GM21723 (cell line): ENCODE measurements at regions not wholly inside any gene's neighbourhood (a gene's known extent, or its start where the extent isn't known, plus 50 kb on each side); places are given as distances from the start of the nearest gene placed in this dataset.
"Not testable (repeated sequence)": the region's sequence is repeated elsewhere in the genome, so short reads cannot be mapped to it uniquely, and the experiment has no call there.

ENCODE experiments used
- ATAC-seq: cut with Tn5 transposase; IDR thresholded peaks from one replicate; pipeline ENCODE4 v1.9.1; 2021; ENCODE audit warnings: mild to moderate bottlenecking, moderate library complexity; ENCODE audit not compliant: unreplicated experiment

GRCh38 chr5:167355346-167355745 is 936.1 kb upstream of the WWC1 start:
- ATAC-seq, result no peak

GRCh38 chr5:167356374-167356773 is 935.1 kb upstream of the WWC1 start:
- no peak for ATAC-seq

- no peak for ATAC-seq
Measured at GRCh38 chr5:167358868-167359492, 932.5 kb upstream of the WWC1 start.

GRCh38 chr5:167361795-167362194 is 929.6 kb upstream of the WWC1 start:
- no peak for ATAC-seq

- no peak for ATAC-seq
Measured at GRCh38 chr5:167363065-167363464, 928.4 kb upstream of the WWC1 start.

GRCh38 chr5:167375125-167375524 is 916.3 kb upstream of the WWC1 start:
- ATAC-seq, result no peak

- no peak for ATAC-seq
Measured at GRCh38 chr5:167378894-167379723, 912.3 kb upstream of the WWC1 start.

GRCh38 chr5:167381457-167381856 is 910.0 kb upstream of the WWC1 start:
- ATAC-seq, result no peak

GRCh38 chr5:167389537-167389936 is 901.9 kb upstream of the WWC1 start:
- ATAC-seq, result no peak

GRCh38 chr5:167391286-167391685 is 900.2 kb upstream of the WWC1 start:
- not testable (repeated sequence) for ATAC-seq

- no peak for ATAC-seq
Measured at GRCh38 chr5:167392240-167392639, 899.2 kb upstream of the WWC1 start.

- ATAC-seq, result no peak
Measured at GRCh38 chr5:167393358-167393757, 898.1 kb upstream of the WWC1 start.

- no peak for ATAC-seq
Measured at GRCh38 chr5:167402671-167403070, 888.8 kb upstream of the WWC1 start.

- no peak for ATAC-seq
Measured at GRCh38 chr5:167406513-167406912, 884.9 kb upstream of the WWC1 start.

- no peak for ATAC-seq
Measured at GRCh38 chr5:167412556-167412955, 878.9 kb upstream of the WWC1 start.

GRCh38 chr5:167413506-167413905 is 877.9 kb upstream of the WWC1 start:
- no peak for ATAC-seq

- ATAC-seq, result no peak
Measured at GRCh38 chr5:167414611-167415010, 876.8 kb upstream of the WWC1 start.

- ATAC-seq, result no peak
Measured at GRCh38 chr5:167415779-167416746, 875.4 kb upstream of the WWC1 start.

- no peak for ATAC-seq
Measured at GRCh38 chr5:167417662-167418061, 873.8 kb upstream of the WWC1 start.

- ATAC-seq, result no peak
Measured at GRCh38 chr5:167425161-167425560, 866.3 kb upstream of the WWC1 start.

- no peak for ATAC-seq
Measured at GRCh38 chr5:167426501-167426900, 864.9 kb upstream of the WWC1 start.
